Neuronal stem cell (in vitro differentiated cells): ENCODE measurements at regions not wholly inside any gene's neighbourhood (a gene's known extent, or its start where the extent isn't known, plus 50 kb on each side); places are given as distances from the start of the nearest gene placed in this dataset.

Experiments
- DNase-seq: peaks from one replicate; pipeline ENCODE4 v3.0.0-alpha.2; 2013; ENCODE audit warnings: low spot score
- H2AFZ ChIP-seq: one replicate; pipeline ENCODE4 v1.6.1; 2013; ENCODE audit warnings: mild to moderate bottlenecking, low read length, inconsistent platforms
- H2AK5ac ChIP-seq: 2 replicates; pipeline ENCODE4 v1.6.1; 2013; ENCODE audit warnings: low read depth, mild to moderate bottlenecking, inconsistent platforms, low read length, moderate library complexity, mixed read lengths
- H2BK120ac ChIP-seq: 2 replicates; pipeline ENCODE4 v1.6.1; 2013; ENCODE audit warnings: low read depth, mild to moderate bottlenecking, inconsistent platforms, low read length, moderate library complexity, mixed read lengths
- H2BK12ac ChIP-seq: one replicate; pipeline ENCODE4 v1.6.1; 2013; ENCODE audit warnings: low read length, inconsistent platforms
- H2BK15ac ChIP-seq: 2 replicates; pipeline ENCODE4 v1.6.1; 2013; ENCODE audit warnings: mild to moderate bottlenecking, low read length, inconsistent platforms, mixed read lengths
- H2BK5ac ChIP-seq: one replicate; pipeline ENCODE4 v1.6.1; 2013; ENCODE audit warnings: inconsistent platforms, mild to moderate bottlenecking, low read length, moderate library complexity
- H3K14ac ChIP-seq: one replicate; pipeline ENCODE4 v1.6.1; 2013; ENCODE audit warnings: low read length, inconsistent platforms
- H3K18ac ChIP-seq: 2 replicates; pipeline ENCODE4 v1.6.1; 2013; ENCODE audit warnings: low read length, inconsistent platforms
- H3K23ac ChIP-seq: 2 replicates; pipeline ENCODE4 v1.6.1; 2013; ENCODE audit warnings: low read depth, mild to moderate bottlenecking, mixed read lengths, low read length, inconsistent platforms; ENCODE audit not compliant: poor library complexity
- H3K27ac ChIP-seq: replicated peaks from 3 replicates; pipeline ENCODE4 v1.5.1; 2013; ENCODE audit warnings: low read length, inconsistent platforms
- H3K27me3 ChIP-seq, 3 experiments: 2 replicates each; pipeline ENCODE4 v1.6.1; 2013; ENCODE audit warnings: low read length in 3 of 3, mild to moderate bottlenecking in 2 of 3, inconsistent platforms in 1 of 3, low read depth in 1 of 3, mixed read lengths in 1 of 3, moderate library complexity in 1 of 3; ENCODE audit not compliant: control insufficient read depth in 3 of 3, insufficient read depth in 3 of 3
- H3K36me3 ChIP-seq, 2 donors: replicated peaks in 1 of 2; 2 replicates each; pipeline ENCODE4 v1.6.1; 2013; ENCODE audit warnings: low read length in 2 of 2; ENCODE audit not compliant: control insufficient read depth in 2 of 2, insufficient read depth in 2 of 2
- H3K4ac ChIP-seq: 2 replicates; pipeline ENCODE4 v1.6.1; 2013; ENCODE audit warnings: inconsistent platforms, mild to moderate bottlenecking, low read length, moderate library complexity
- H3K4me1 ChIP-seq, 2 donors: 1 replicate in 1 of 2; 2 replicates in 1 of 2; pipeline ENCODE4 v1.6.1; 2013; ENCODE audit warnings: low read length in 2 of 2, low read depth in 1 of 2; ENCODE audit not compliant: control insufficient read depth in 2 of 2, insufficient read depth in 1 of 2
- H3K4me2 ChIP-seq: one replicate; pipeline ENCODE4 v1.6.1; 2013; ENCODE audit warnings: mild to moderate bottlenecking, low read length, inconsistent platforms; ENCODE audit not compliant: insufficient read depth, poor library complexity, severe bottlenecking
- H3K4me3 ChIP-seq, 2 donors: 2 replicates each; pipeline ENCODE4 v1.5.1; 2013; ENCODE audit warnings: low read length in 2 of 2, mild to moderate bottlenecking in 2 of 2, inconsistent platforms in 1 of 2, moderate library complexity in 1 of 2
- H3K79me1 ChIP-seq: one replicate; pipeline ENCODE4 v1.6.1; 2013; ENCODE audit warnings: low read depth, mild to moderate bottlenecking, inconsistent platforms, low read length, moderate library complexity
- H3K9ac ChIP-seq: one replicate; pipeline ENCODE4 v1.6.1; 2013; ENCODE audit warnings: mild to moderate bottlenecking, low read depth, low read length, inconsistent platforms; ENCODE audit not compliant: poor library complexity
- H3K9me3 ChIP-seq, 2 donors: replicated peaks in 1 of 2; 2 replicates each; pipeline versions ENCODE3 to v1.6.1; 2013; ENCODE audit warnings: low read length in 2 of 2, mild to moderate bottlenecking in 2 of 2, inconsistent platforms in 1 of 2, low read depth in 1 of 2, mixed read lengths in 1 of 2, moderate library complexity in 1 of 2; ENCODE audit not compliant: control insufficient read depth in 2 of 2, insufficient read depth in 1 of 2
- H4K8ac ChIP-seq: one replicate; pipeline ENCODE4 v1.6.1; 2013; ENCODE audit warnings: low read depth, mild to moderate bottlenecking, inconsistent platforms, low read length, moderate library complexity
- H4K91ac ChIP-seq: one replicate; pipeline ENCODE4 v1.6.1; 2013; ENCODE audit warnings: low read length, low read depth, mild to moderate bottlenecking, inconsistent platforms; ENCODE audit not compliant: poor library complexity
- WGBS, 2 donors: extraction: QIAGEN DNeasy Blood & Tissue Kit; methylation state at CpG; one replicate each; pipeline ENCODE4 v1.1.7; 2013; ENCODE audit warnings: missing lambda C conversion rate in 2 of 2, mixed read lengths in 1 of 2; ENCODE audit not compliant: insufficient read length in 2 of 2, insufficient replicate concordance in 1 of 2; ENCODE audit errors: extremely low coverage in 2 of 2; 5-methylcytosine and 5-hydroxymethylcytosine counted together

- Histone ChIP-seq H3K79me1 (no peaks in the 10 kb centered on the region), H3K9me3 (no peaks in the 10 kb centered on the region), H4K8ac (no peak overlapping the region), H2BK120ac (no peak overlapping the region), H2BK5ac (peak overlapping the region; percentile 83), H2AFZ (peak overlapping the region; percentile 96), H2AK5ac (no peak overlapping the region), H3K27ac (no peak overlapping the region), H3K4ac (no peak overlapping the region), H3K4me3 (peak overlapping the region; percentile 67 to 96), H2BK15ac (no peak overlapping the region), H4K91ac (no peak overlapping the region), H3K18ac (peak overlapping the region; percentile 91), H3K9ac (peak overlapping the region; percentile 95), H2BK12ac (no peak overlapping the region), H3K23ac (no peak overlapping the region), H3K14ac (peak overlapping the region; percentile 31), H3K4me1 (no peaks in the 10 kb centered on the region), H3K36me3 (no peaks in the 10 kb centered on the region), H3K4me2 (peak overlapping the region; percentile 72), H3K27me3 (peaks cover 0 to 19% (median 6%) of the 10 kb centered on the region in 3 experiments)
- whole genome bisulfite sequencing, 2 donors = no CpG with 5 or more reads among the region's 43 CpGs
- DNase-seq = peak; percentile 60
Observed at GRCh38 chr7:148940702-148941597, 56.9 kb upstream of the EZH2 start.

- no peak overlapping the region for H3K14ac ChIP-seq
- peaks cover 0 to 19% (median 6%) of the 10 kb centered on the region in 3 experiments for H3K27me3 ChIP-seq
- H2AFZ ChIP-seq = no peak overlapping the region
- H3K27ac ChIP-seq = no peak overlapping the region
- H3K18ac ChIP-seq = no peak overlapping the region
- H3K9me3 ChIP-seq = no peaks in the 10 kb centered on the region
- no CpG with 5 or more reads among the region's 1 CpG for WGBS, 2 donors
- no peak overlapping the region for H2BK5ac ChIP-seq
- H2BK15ac ChIP-seq = no peak overlapping the region
- no peaks in the 10 kb centered on the region for H3K79me1 ChIP-seq
- no peak overlapping the region for H3K4ac ChIP-seq
- H2AK5ac ChIP-seq = no peak overlapping the region
- H4K8ac ChIP-seq = no peak overlapping the region
- H3K9ac ChIP-seq = no peak overlapping the region
- H3K36me3 ChIP-seq = no peaks in the 10 kb centered on the region
- no peak overlapping the region for H3K23ac ChIP-seq
- no peak overlapping the region for H2BK12ac ChIP-seq
- H3K4me2 ChIP-seq = no peak overlapping the region
- H2BK120ac ChIP-seq = no peak overlapping the region
- no peak overlapping the region for H4K91ac ChIP-seq
- H3K4me3 ChIP-seq = no peak overlapping the region
- H3K4me1 ChIP-seq = no peaks in the 10 kb centered on the region
- no peak for DNase-seq
Observed at GRCh38 chr7:148939128-148939755, 55.2 kb upstream of the EZH2 start.

GRCh38 chr7:148935451-148935850 lies 51.4 kb upstream of the EZH2 start:
- H3K9ac ChIP-seq = no peak overlapping the region

More at GRCh38 chr7:148935451-148935850, 51.4 kb upstream of the EZH2 start:
- H3K4me1 ChIP-seq = no peaks in the 10 kb centered on the region
- no peak for DNase-seq
- H3K4ac ChIP-seq = no peak overlapping the region
- H2BK120ac ChIP-seq = no peak overlapping the region
- H4K91ac ChIP-seq = no peak overlapping the region
- H3K18ac ChIP-seq = no peak overlapping the region
- no peaks in the 10 kb centered on the region for H3K79me1 ChIP-seq
- H2BK15ac ChIP-seq = no peak overlapping the region
- H3K23ac ChIP-seq = no peak overlapping the region
- H3K27me3 ChIP-seq = peaks cover 0 to 19% (median under 1%) of the 10 kb centered on the region in 3 experiments
- H3K4me3 ChIP-seq = no peak overlapping the region
- no peak overlapping the region for H3K4me2 ChIP-seq
- H3K36me3 ChIP-seq = no peaks in the 10 kb centered on the region
- no peak overlapping the region for H4K8ac ChIP-seq
- WGBS, 2 donors = no CpG with 5 or more reads among the region's 5 CpGs
- H3K9me3 ChIP-seq = no peaks in the 10 kb centered on the region
- H2AFZ ChIP-seq = no peak overlapping the region
- H2BK12ac ChIP-seq = no peak overlapping the region
- no peak overlapping the region for H3K27ac ChIP-seq
- no peak overlapping the region for H3K14ac ChIP-seq
- H2BK5ac ChIP-seq = no peak overlapping the region
- no peak overlapping the region for H2AK5ac ChIP-seq
